H1 (cell line): ENCODE measurements at regions not wholly inside any gene's neighbourhood (a gene's known extent, or its start where the extent isn't known, plus 50 kb on each side); places are given as distances from the start of the nearest gene placed in this dataset.

Source experiments
- CTCF ChIA-PET: fragments of 300-600 bp; sonication (Branson Sonifier 250); formaldehyde crosslinking; loops from one replicate; lab custom pipeline; 2021; ENCODE audit not compliant: partially characterized antibody; lab: Charles Lee
- POLR2A ChIA-PET: fragments of 300-600 bp; sonication (Branson Sonifier 250); formaldehyde crosslinking; loops from one replicate; lab custom pipeline; 2021; ENCODE audit warnings: inconsistent platforms; ENCODE audit not compliant: partially characterized antibody; lab: Charles Lee
- DNase-seq, 2 experiments: peaks; one replicate each; pipeline versions ENCODE4 v3.0.0 to v3.0.0-alpha.2; 2010 to 2022; ENCODE audit warnings: low spot score in 2 of 2, low read depth in 1 of 2, mixed read lengths in 1 of 2
- FAIRE-seq: peaks from 2 replicates; lab custom pipeline; 2011; peaks lifted over from hg19 to GRCh38; lab: Jason Lieb, UNC
- H2AFZ ChIP-seq: 2 replicates; pipeline ENCODE4 v1.8.1; 2012; ENCODE audit warnings: low read length, inconsistent platforms
- H2AK5ac ChIP-seq: 2 replicates; pipeline ENCODE4 v1.6.1; 2013; ENCODE audit warnings: low read depth, low read length
- H2BK120ac ChIP-seq: replicated peaks from 2 replicates; pipeline ENCODE3; 2013; ENCODE audit warnings: low read depth, low read length, inconsistent platforms
- H2BK12ac ChIP-seq: 2 replicates; pipeline ENCODE4 v1.6.1; 2013; ENCODE audit warnings: low read depth, low read length
- H2BK15ac ChIP-seq: 2 replicates; pipeline ENCODE4 v1.6.1; 2013; ENCODE audit warnings: low read length
- H2BK20ac ChIP-seq: 2 replicates; pipeline ENCODE4 v1.6.1; 2013; ENCODE audit warnings: low read length
- H2BK5ac ChIP-seq: 2 replicates; pipeline ENCODE4 v1.6.1; 2013; ENCODE audit warnings: low read depth, low read length
- H3K14ac ChIP-seq: 2 replicates; pipeline ENCODE4 v1.6.1; 2013; ENCODE audit warnings: inconsistent platforms; ENCODE audit not compliant: insufficient read length
- H3K18ac ChIP-seq: 2 replicates; pipeline ENCODE4 v1.6.1; 2013; ENCODE audit warnings: low read length; ENCODE audit errors: extremely low read depth
- H3K23ac ChIP-seq: 2 replicates; pipeline ENCODE4 v1.6.1; 2013; ENCODE audit warnings: inconsistent platforms; ENCODE audit not compliant: insufficient read length
- H3K23me2 ChIP-seq: 2 replicates; pipeline ENCODE4 v1.6.1; 2013; ENCODE audit warnings: low read depth, low read length
- H3K27ac ChIP-seq: 2 replicates; pipeline ENCODE4 v1.6.1; 2011; ENCODE audit warnings: low read depth, low read length, inconsistent platforms
- H3K27me3 ChIP-seq, 4 experiments: replicated peaks in 1 of 4; 1 replicate in 1 of 4; 2 replicates in 3 of 4; pipeline versions ENCODE4 v1.6.1 to v1.8.1; 2011 to 2013; ENCODE audit warnings: low read length in 3 of 4, mild to moderate bottlenecking in 3 of 4, inconsistent platforms in 2 of 4, mixed read lengths in 2 of 4, moderate library complexity in 1 of 4; ENCODE audit not compliant: control insufficient read depth in 3 of 4, insufficient read depth in 3 of 4; ENCODE audit errors: extremely low read depth in 1 of 4
- H3K36me3 ChIP-seq, 4 experiments: 2 replicates each; pipeline versions ENCODE4 v1.6.1 to v1.8.1; 2011 to 2013; ENCODE audit warnings: mild to moderate bottlenecking in 4 of 4, low read length in 3 of 4, moderate library complexity in 2 of 4, control low read depth in 1 of 4, inconsistent platforms in 1 of 4; ENCODE audit not compliant: insufficient read depth in 4 of 4, control insufficient read depth in 2 of 4
- H3K4ac ChIP-seq: replicated peaks from 2 replicates; pipeline ENCODE3; 2013; ENCODE audit warnings: low read length, low read depth, mixed read lengths, inconsistent platforms; ENCODE audit not compliant: insufficient read length
- H3K4me1 ChIP-seq, 4 experiments: replicated peaks in 1 of 4; 1 replicate in 1 of 4; 2 replicates in 3 of 4; pipeline versions ENCODE4 v1.6.1 to v1.8.1; 2011 to 2013; ENCODE audit warnings: low read length in 3 of 4, inconsistent platforms in 2 of 4, mixed read lengths in 1 of 4; ENCODE audit not compliant: insufficient read depth in 4 of 4, control insufficient read depth in 3 of 4
- H3K4me2 ChIP-seq, 2 experiments: 2 replicates each; pipeline versions ENCODE4 v1.6.1 to v1.8.1; 2011 to 2013; ENCODE audit warnings: low read depth in 2 of 2, low read length in 2 of 2, control low read depth in 1 of 2, inconsistent platforms in 1 of 2, mild to moderate bottlenecking in 1 of 2; ENCODE audit not compliant: insufficient read depth in 1 of 2
- H3K4me3 ChIP-seq, 4 experiments: fragments of 200-600, 300-600 bp in 1 of 4; sonication (generic), shearing (Covaris generic), sonication (Bioruptor Twin) in 1 of 4; 2 replicates each; pipeline versions ENCODE4 v1.5.1 to v1.8.1; 2011 to 2016; ENCODE audit warnings: low read length in 4 of 4, low read depth in 3 of 4, control low read depth in 2 of 4, inconsistent platforms in 2 of 4, mild to moderate bottlenecking in 2 of 4, mixed read lengths in 1 of 4, moderate library complexity in 1 of 4; ENCODE audit not compliant: insufficient read depth in 2 of 4; ENCODE audit errors: extremely low read depth in 1 of 4
- H3K56ac ChIP-seq: replicated peaks from 2 replicates; pipeline ENCODE3; 2013; ENCODE audit warnings: low read depth, mild to moderate bottlenecking, mixed read lengths, low read length, inconsistent platforms; ENCODE audit not compliant: insufficient read length
- H3K79me1 ChIP-seq: 2 replicates; pipeline ENCODE4 v1.6.1; 2013; ENCODE audit warnings: low read depth, low read length, control low read depth
- H3K79me2 ChIP-seq, 2 experiments: 2 replicates each; pipeline versions ENCODE4 v1.6.1 to v1.8.1; 2012 to 2013; ENCODE audit warnings: low read length in 2 of 2, mild to moderate bottlenecking in 2 of 2, inconsistent platforms in 1 of 2; ENCODE audit not compliant: insufficient read depth in 2 of 2, control insufficient read depth in 1 of 2
- H3K9ac ChIP-seq, 4 experiments: replicated peaks in 1 of 4; 1 replicate in 1 of 4; 2 replicates in 3 of 4; pipeline versions ENCODE4 v1.6.1 to v1.8.1; 2011 to 2013; ENCODE audit warnings: low read depth in 3 of 4, low read length in 3 of 4, control low read depth in 2 of 4, mild to moderate bottlenecking in 2 of 4, moderate library complexity in 2 of 4, inconsistent platforms in 1 of 4; ENCODE audit errors: extremely low read depth in 1 of 4
- H3K9me3 ChIP-seq, 2 experiments: 2 replicates each; pipeline versions ENCODE4 v1.6.1 to v1.8.1; 2012 to 2013; ENCODE audit warnings: mild to moderate bottlenecking in 2 of 2, moderate library complexity in 2 of 2, control low read depth in 1 of 2, inconsistent platforms in 1 of 2, low read depth in 1 of 2, low read length in 1 of 2, mixed read lengths in 1 of 2; ENCODE audit not compliant: insufficient read depth in 2 of 2
- H4K20me1 ChIP-seq, 2 experiments: replicated peaks in 1 of 2; 2 replicates each; pipeline versions ENCODE3 to v1.8.1; 2011 to 2013; ENCODE audit warnings: inconsistent platforms in 2 of 2, low read length in 2 of 2, mild to moderate bottlenecking in 1 of 2; ENCODE audit not compliant: insufficient read depth in 2 of 2, control insufficient read depth in 1 of 2
- H4K5ac ChIP-seq: 2 replicates; pipeline ENCODE4 v1.6.1; 2013; ENCODE audit warnings: low read length, low read depth, mixed read lengths, inconsistent platforms; ENCODE audit not compliant: insufficient read length
- H4K8ac ChIP-seq: 2 replicates; pipeline ENCODE4 v1.8.0; 2013; ENCODE audit warnings: mild to moderate bottlenecking, moderate library complexity, low read length, inconsistent platforms; ENCODE audit not compliant: insufficient read depth; ENCODE audit errors: extremely low read depth
- H4K91ac ChIP-seq: replicated peaks from 2 replicates; pipeline ENCODE3; 2013; ENCODE audit warnings: low read length, mixed read lengths, inconsistent platforms; ENCODE audit not compliant: insufficient read length
- CHD2 ChIP-seq: IDR thresholded peaks from 2 replicates; pipeline ENCODE4 v1.6.1; 2012; ENCODE audit warnings: low read length, improper control_type of control experiment
- EZH2 ChIP-seq: fragments of 200-600 bp; sonication (generic); IDR thresholded peaks from 2 replicates; pipeline ENCODE4 v1.7.1; 2012; ENCODE audit warnings: low read depth, mild to moderate bottlenecking, moderate library complexity, low read length, inconsistent platforms; ENCODE audit not compliant: severe bottlenecking
- KDM5A ChIP-seq: fragments of 200-600 bp; IDR thresholded peaks from 2 replicates; pipeline ENCODE4 v1.7.1; 2012; ENCODE audit warnings: mild to moderate bottlenecking, low read length, inconsistent platforms, mixed read lengths
- MAX ChIP-seq: IDR thresholded peaks from 2 replicates; pipeline ENCODE4 v1.6.1; 2012; ENCODE audit warnings: inconsistent platforms
- NRF1 ChIP-seq: IDR thresholded peaks from 2 replicates; pipeline ENCODE4 v1.6.1; 2011; ENCODE audit warnings: mild to moderate bottlenecking, low read depth, low read length, improper control_type of control experiment
- POLR2AphosphoS5 ChIP-seq: IDR thresholded peaks from 2 replicates; pipeline ENCODE4 v1.6.1; 2011; ENCODE audit warnings: low read depth, low read length
- RAD21 ChIP-seq, 2 experiments: IDR thresholded peaks in 1 of 2; conservative IDR thresholded peaks in 1 of 2; 2 replicates each; pipeline ENCODE4 v1.6.1; 2011; ENCODE audit warnings: low read depth in 2 of 2, low read length in 2 of 2, improper control_type of control experiment in 1 of 2, inconsistent platforms in 1 of 2, mild to moderate bottlenecking in 1 of 2, moderate library complexity in 1 of 2
- RXRA ChIP-seq: IDR thresholded peaks from 2 replicates; pipeline ENCODE4 v1.6.1; 2011; ENCODE audit warnings: low read depth, mild to moderate bottlenecking, low read length, moderate library complexity; ENCODE audit not compliant: insufficient read depth
- SAP30 ChIP-seq: fragments of 300-600 bp; sonication (generic); IDR thresholded peaks from 2 replicates; pipeline ENCODE4 v1.7.1; 2012; ENCODE audit warnings: low read length, moderate library complexity, mild to moderate bottlenecking, inconsistent platforms; ENCODE audit not compliant: insufficient read depth, insufficient replicate concordance
- SP2 ChIP-seq: IDR thresholded peaks from 2 replicates; pipeline ENCODE4 v1.6.1; 2012; ENCODE audit warnings: mild to moderate bottlenecking, low read length, inconsistent platforms
- SP4 ChIP-seq: IDR thresholded peaks from 2 replicates; pipeline ENCODE4 v1.6.1; 2012; ENCODE audit warnings: low read length, inconsistent platforms
- TAF1 ChIP-seq: IDR thresholded peaks from 2 replicates; pipeline ENCODE4 v1.6.1; 2011; ENCODE audit warnings: mild to moderate bottlenecking, low read depth, low read length
- TBP ChIP-seq: IDR thresholded peaks from 2 replicates; pipeline ENCODE4 v1.6.1; 2011; ENCODE audit warnings: low read depth, low read length, improper control_type of control experiment
- TEAD4 ChIP-seq: IDR thresholded peaks from 2 replicates; pipeline ENCODE4 v1.6.1; 2012; ENCODE audit warnings: low read depth, low read length, inconsistent platforms, mixed read lengths
- ZNF274 ChIP-seq: IDR thresholded peaks from 2 replicates; pipeline ENCODE4 v1.7.0; 2012; ENCODE audit warnings: low read length, borderline replicate concordance; ENCODE audit errors: extremely low read depth
- WGBS, 2 experiments: shearing (Covaris generic) in 1 of 2; methylation state at CpG; one replicate each; pipeline versions ENCODE4 v1.1.6 to v1.1.7; 2013 to 2015; ENCODE audit warnings: low lambda C conversion rate in 2 of 2, mixed read lengths in 2 of 2, inconsistent platforms in 1 of 2, low coverage in 1 of 2, missing lambda C conversion rate in 1 of 2; ENCODE audit not compliant: insufficient replicate concordance in 2 of 2, insufficient coverage in 1 of 2, insufficient read length in 1 of 2; ENCODE audit errors: extremely low coverage in 1 of 2, missing lambda C conversion rate in 1 of 2; 5-methylcytosine and 5-hydroxymethylcytosine counted together

GRCh38 chr3:16667633-16668032, 62.4 kb upstream of the DAZL start:
- Histone ChIP-seq H3K18ac (no peak overlapping the region; the same call in 1 of the 2 replicates), H3K23ac (no peak overlapping the region), H3K27me3 (no peaks in the 10 kb centered on the region), H3K14ac (no peak overlapping the region), H4K5ac (no peak overlapping the region), H3K9ac (no peak overlapping the region), H3K23me2 (no peaks in the 10 kb centered on the region), H3K4me3 (no peak overlapping the region), H3K56ac (no peak overlapping the region), H4K20me1 (no peaks in the 10 kb centered on the region), H2BK15ac (no peak overlapping the region), H2AFZ (no peak overlapping the region), H2BK12ac (peak overlapping the region; percentile 4; the same call in 1 of the 2 replicates), H3K79me2 (peaks cover 0 to 21% of the 10 kb centered on the region in 2 experiments; a peak in 2 of 4 replicates), H2BK120ac (peak overlapping the region; percentile 67), H2AK5ac (0 out of 2 replicates have a peak overlapping the region, but pooled peaks have one; percentile 4), H3K27ac (no peak overlapping the region), H3K36me3 (peaks cover 0 to 25% (median 6%) of the 10 kb centered on the region in 4 experiments; a peak in 5 of 8 replicates), H3K4me1 (peaks cover 0 to 31% (median 26%) of the 10 kb centered on the region in 4 experiments; a peak in 6 of 7 replicates), H3K4me2 (no peak overlapping the region), H2BK5ac (no peak overlapping the region), H3K79me1 (no peaks in the 10 kb centered on the region; the same call in 1 of the 2 replicates), H4K8ac (no peak overlapping the region), H3K4ac (no peak overlapping the region), H2BK20ac (peak overlapping the region; percentile 95; the same call in 1 of the 2 replicates), H4K91ac (peak overlapping the region; percentile 15), H3K9me3 (no peaks in the 10 kb centered on the region)
- no peak for FAIRE-seq
- DNase-seq, result no peak
- ChIA-PET POLR2A (no interaction called here), CTCF (interaction anchor here (0.8 kb wide), 1 partner anchor 58 kb away, joined by 3 read pairs; no protein-coding TSS in a partner anchor)
- WGBS, 2 experiments, result 89% methylated on average over 3 of the region's 4 CpGs; no CpG with 5 or more reads in 1 of the 2 experiments
- TF ChIP-seq SAP30 (no peak), TAF1 (no peak), TEAD4 (no peak), CHD2 (no peak), POLR2AphosphoS5 (no peak), RAD21 (IDR thresholded peaks at IDR 0.05 in 1 of 2, conservative IDR thresholded peaks at IDR 0.05 in 1 of 2; ENCODE audit: low read depth in 2 of 2, low read length in 2 of 2) (no peak), MAX (no peak), EZH2 (no peak), NRF1 (no peak), KDM5A (no peak), SP2 (no peak), SP4 (no peak), ZNF274 (no peak), TBP (no peak), RXRA (no peak)
